ENCODE measurements at regions not wholly inside any gene's neighbourhood (a gene's known extent, or its start where the extent isn't known, plus 50 kb on each side); places are given as distances from the start of the nearest gene placed in this dataset.

- TF ChIP-seq REST (IDR thresholded peaks at IDR 0.05) = no peak
- TF ChIP-seq EP300 (IDR thresholded peaks at IDR 0.05) = no peak
- no peak for TF ChIP-seq POLR2A (IDR thresholded peaks at IDR 0.05; ENCODE audit: low read length)
- no peak for TF ChIP-seq RAD21 (conservative IDR thresholded peaks at IDR 0.05 in 1 of 2, IDR thresholded peaks at IDR 0.05 in 1 of 2)
Measured at GRCh38 chr6:21800330-21800729, 206.8 kb downstream of the SOX4 start (continued).

DNA sequence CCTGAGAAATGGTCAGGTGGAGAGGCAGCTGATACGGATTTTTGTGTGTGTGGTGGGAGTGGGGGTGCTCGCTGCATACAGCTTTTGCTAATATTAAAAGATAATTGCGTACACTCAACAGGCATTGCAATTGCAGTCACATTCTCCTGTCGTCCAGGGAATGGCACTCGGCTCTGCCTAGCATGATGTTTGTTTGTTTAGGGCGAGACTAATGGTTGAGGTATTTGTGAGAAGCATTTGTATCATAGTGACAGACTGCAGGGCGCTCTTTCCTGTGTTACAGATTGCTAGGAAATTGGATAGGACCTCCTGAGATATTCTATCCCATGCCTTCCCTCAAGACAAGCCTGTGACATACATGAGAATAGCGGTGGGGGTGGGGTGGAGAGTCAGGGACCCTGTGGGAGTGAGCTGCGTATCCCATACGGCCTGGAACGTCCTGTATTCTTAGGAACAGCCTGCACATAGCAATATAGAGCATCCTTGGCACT is 207.4 kb downstream of the SOX4 start:
- under 1% methylated on average over 10 of the region's 11 CpGs for WGBS (ENCODE audit: missing lambda C conversion rate)
- Histone ChIP-seq H3K4me2 (peak overlapping the region; percentile 87), H3K4me1 (peaks cover 31% of the 10 kb centered on the region), H3K4me3 (no peak overlapping the region), H3K9me3 (no peaks in the 10 kb centered on the region), H3K27ac (peak overlapping the region; percentile 74 to 84)
- DNase-seq (ENCODE audit: low read depth in 1 of 2, low spot score in 1 of 2) (peak; percentile 82 to 89), FAIRE-seq (no peak), ATAC-seq (peak; percentile 98 to 99)
- ChIA-PET POLR2A (interaction anchor here (0.8 to 2.1 kb wide), 2 partner anchors 86 to 208 kb away, joined by 4 to 7 read pairs; partner anchors contain the start of gene SOX4), CTCF (no interaction called here)
- TF ChIP-seq MAZ (IDR thresholded peaks at IDR 0.05; ENCODE audit: borderline replicate concordance, low read depth, low read length) (no peak), SMC3 (IDR thresholded peaks at IDR 0.05) (peak; percentile 43; the same call in 1 of the 3 replicates), CEBPB (IDR thresholded peaks at IDR 0.05) (peak in 1 of 2 experiments; percentile 70; a peak in 2 of 4 replicates), MAX (IDR thresholded peaks at IDR 0.05) (peak; percentile 14; the same call in 1 of the 2 replicates), FOSL2 (IDR thresholded peaks at IDR 0.05) (no peak), FOSL2 (CRISPR knock-in tag; IDR thresholded peaks at IDR 0.05) (peak; percentile 73), KDM5A (IDR thresholded peaks at IDR 0.05) (no peak), EP300 (IDR thresholded peaks at IDR 0.05) (peak; percentile 23 to 54; a peak in 2 of 5 replicates), FOSB (CRISPR knock-in tag; IDR thresholded peaks at IDR 0.05) (no peak), HEYL (CRISPR knock-in tag; IDR thresholded peaks at IDR 0.05) (no peak), RAD21 (conservative IDR thresholded peaks at IDR 0.05 in 1 of 2, IDR thresholded peaks at IDR 0.05 in 1 of 2) (peak; percentile 1 to 39; a peak in 3 of 5 replicates), ZFP36 (IDR thresholded peaks at IDR 0.05; ENCODE audit: borderline replicate concordance, partially characterized antibody) (no peak), EHF (CRISPR knock-in tag; IDR thresholded peaks at IDR 0.05) (no peak), JUN (IDR thresholded peaks at IDR 0.05) (peak in 1 of 2 experiments; percentile 43; a peak in 1 of 5 replicates), GATA3 (IDR thresholded peaks at IDR 0.05; ENCODE audit: borderline replicate concordance) (peak; percentile 42; the same call in 1 of the 2 replicates)
- TF ChIP-seq, protein P1, sequence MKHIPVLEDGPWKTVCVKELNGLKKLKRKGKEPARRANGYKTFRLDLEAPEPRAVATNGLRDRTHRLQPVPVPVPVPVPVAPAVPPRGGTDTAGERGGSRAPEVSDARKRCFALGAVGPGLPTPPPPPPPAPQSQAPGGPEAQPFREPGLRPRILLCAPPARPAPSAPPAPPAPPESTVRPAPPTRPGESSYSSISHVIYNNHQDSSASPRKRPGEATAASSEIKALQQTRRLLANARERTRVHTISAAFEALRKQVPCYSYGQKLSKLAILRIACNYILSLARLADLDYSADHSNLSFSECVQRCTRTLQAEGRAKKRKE (CRISPR knock-in tag; IDR thresholded peaks at IDR 0.05; ENCODE audit: low read depth) = no peak
- TF ChIP-seq, protein P2, sequence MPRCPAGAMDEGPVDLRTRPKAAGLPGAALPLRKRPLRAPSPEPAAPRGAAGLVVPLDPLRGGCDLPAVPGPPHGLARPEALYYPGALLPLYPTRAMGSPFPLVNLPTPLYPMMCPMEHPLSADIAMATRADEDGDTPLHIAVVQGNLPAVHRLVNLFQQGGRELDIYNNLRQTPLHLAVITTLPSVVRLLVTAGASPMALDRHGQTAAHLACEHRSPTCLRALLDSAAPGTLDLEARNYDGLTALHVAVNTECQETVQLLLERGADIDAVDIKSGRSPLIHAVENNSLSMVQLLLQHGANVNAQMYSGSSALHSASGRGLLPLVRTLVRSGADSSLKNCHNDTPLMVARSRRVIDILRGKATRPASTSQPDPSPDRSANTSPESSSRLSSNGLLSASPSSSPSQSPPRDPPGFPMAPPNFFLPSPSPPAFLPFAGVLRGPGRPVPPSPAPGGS (IDR thresholded peaks at IDR 0.05) = no peak

Data from A549 (cell line).